ENCODE measurements at regions not wholly inside any gene's neighbourhood (a gene's known extent, or its start where the extent isn't known, plus 50 kb on each side); places are given as distances from the start of the nearest gene placed in this dataset.

DNA sequence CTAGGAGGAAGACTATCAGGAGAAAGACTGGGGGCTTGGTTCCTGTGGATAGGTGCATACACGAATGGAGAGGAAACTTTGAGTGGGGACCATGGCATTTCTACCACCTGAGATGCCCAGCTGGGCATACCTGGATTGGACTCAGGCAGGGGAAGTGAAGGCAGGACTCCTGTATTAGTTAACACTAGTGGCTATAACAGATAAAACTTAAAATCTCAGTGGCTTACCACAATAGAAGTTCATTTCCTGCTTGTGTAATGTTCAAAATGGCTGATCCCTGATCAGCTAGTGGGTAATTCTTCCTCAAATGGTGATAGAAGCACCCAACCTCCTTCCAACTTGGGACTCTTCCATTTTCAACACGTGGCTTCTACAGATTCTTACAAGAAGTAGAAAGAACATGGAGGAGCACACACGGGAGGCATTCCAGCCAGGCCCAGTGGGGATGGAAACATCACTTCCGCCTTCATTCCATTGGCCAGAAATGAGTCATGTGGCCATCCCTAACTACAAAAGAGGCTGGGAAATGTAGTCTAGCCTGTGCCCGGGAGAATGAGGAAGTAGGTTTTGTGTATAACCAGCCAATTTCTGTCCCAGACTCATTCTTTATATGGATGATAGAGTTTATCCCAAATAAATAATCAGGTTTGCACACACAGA lies 112.1 kb downstream of the UTP18 start:
- H3K9me3 Mint-ChIP-seq: no peaks in the 10 kb centered on the region
- peak overlapping the region; percentile 70 for H3K27ac Mint-ChIP-seq
- intact Hi-C loops (cut with micrococcal nuclease): loop anchor here (2.0 to 10.0 kb wide), 4 partner anchors 62 to 735 kb away; no protein-coding TSS in a partner anchor

DNA sequence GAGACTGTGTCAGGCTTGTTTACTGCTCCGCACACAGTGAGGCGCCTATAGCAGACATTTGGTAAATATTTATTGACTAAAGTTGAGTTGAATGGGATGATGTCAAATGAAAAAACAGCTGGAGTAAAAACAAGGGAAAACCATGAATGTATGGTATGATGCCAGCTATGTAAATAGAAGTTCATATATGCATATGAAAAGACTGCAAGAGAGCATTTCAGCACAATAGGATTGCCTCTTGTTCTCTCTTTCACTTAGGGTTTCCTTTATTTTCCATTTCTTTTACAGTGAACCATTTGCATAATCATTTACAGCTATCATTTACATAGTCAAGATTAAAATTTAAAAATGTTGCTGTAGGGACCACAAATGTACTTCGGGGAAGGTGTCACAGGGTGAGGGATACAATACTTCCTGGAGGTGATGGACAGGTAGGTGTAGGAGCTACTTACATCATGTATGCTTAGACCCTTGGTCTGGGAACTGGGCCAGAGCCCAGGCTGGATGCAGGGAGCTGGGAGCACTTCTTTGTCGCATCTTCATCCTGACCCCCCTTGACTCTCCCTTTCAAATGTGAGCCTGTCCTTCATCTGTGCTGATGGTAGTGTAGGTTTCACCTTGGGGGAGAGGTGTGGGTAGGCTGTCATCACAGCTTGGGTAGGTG lies 113.3 kb downstream of the UTP18 start:
- intact Hi-C loops (cut with micrococcal nuclease): loop anchor here (2.0 to 10.0 kb wide), 4 partner anchors 61 to 734 kb away; no protein-coding TSS in a partner anchor
- peaks cover 14% of the 10 kb centered on the region for H3K27me3 Mint-ChIP-seq
- no peak overlapping the region for H3K27ac Mint-ChIP-seq
- H3K9me3 Mint-ChIP-seq: no peaks in the 10 kb centered on the region
- H3K36me3 Mint-ChIP-seq (ENCODE audit: low read depth): peaks cover 7% of the 10 kb centered on the region
- peaks cover 47% of the 10 kb centered on the region for H3K4me1 Mint-ChIP-seq (ENCODE audit: low read depth)
- no peak overlapping the region for H3K4me3 Mint-ChIP-seq

More for the DNA sequence above, 112.1 kb downstream of the UTP18 start:
- Mint-ChIP-seq H3K4me1 (ENCODE audit: low read depth) (peaks cover 47% of the 10 kb centered on the region), H3K27me3 (peaks cover 13% of the 10 kb centered on the region), H3K4me3 (peak overlapping the region; percentile 13), H3K36me3 (ENCODE audit: low read depth) (peaks cover 7% of the 10 kb centered on the region)

DNA sequence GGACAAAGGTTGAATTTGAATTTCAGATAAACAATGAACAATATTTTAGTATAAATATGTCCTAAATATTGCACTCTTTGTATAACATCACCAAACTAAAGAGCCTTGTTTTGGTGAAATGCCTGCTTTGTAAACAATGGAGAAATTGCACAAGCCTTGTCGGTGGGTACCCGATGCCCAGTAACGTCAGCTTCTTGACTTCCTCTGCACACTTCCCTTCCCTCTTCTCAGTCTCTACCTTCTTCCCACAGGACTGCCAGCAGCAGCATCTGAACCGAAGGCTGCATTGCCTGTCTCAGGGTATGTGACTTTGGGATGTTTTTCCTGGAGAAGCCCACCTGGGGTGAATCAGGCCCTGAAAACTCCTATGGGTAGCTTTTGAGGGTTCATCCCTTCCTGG lies 113.9 kb downstream of the UTP18 start:
- intact Hi-C loops (cut with micrococcal nuclease): loop anchor here (5.0 to 10.0 kb wide), 3 partner anchors 61 to 733 kb away; no protein-coding TSS in a partner anchor
- H3K4me1 Mint-ChIP-seq (ENCODE audit: low read depth): peaks cover 47% of the 10 kb centered on the region

DNA sequence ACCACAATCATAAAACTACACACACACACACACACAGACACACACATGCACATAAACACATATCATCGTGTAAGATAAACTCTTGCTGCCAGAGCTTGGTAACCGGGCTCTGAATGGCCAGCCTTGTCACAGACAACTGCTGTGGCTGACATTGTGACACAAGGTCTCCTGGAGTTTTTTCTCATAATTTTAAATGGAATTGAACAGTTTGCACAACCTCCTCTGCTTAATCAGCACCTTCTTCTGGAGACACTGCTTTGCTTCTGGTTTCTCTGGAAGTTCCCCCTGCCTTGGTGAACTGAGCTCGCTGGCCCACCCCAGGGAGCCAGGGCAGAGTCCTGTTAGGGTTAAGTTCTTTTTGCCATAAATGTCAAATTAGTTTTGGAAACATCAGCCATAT lies 115.4 kb downstream of the UTP18 start:
- peaks cover 7% of the 10 kb centered on the region for H3K36me3 Mint-ChIP-seq (ENCODE audit: low read depth)
- H3K9me3 Mint-ChIP-seq: no peaks in the 10 kb centered on the region
- no peak overlapping the region for H3K4me3 Mint-ChIP-seq
- peaks cover 8% of the 10 kb centered on the region for H3K27me3 Mint-ChIP-seq
- H3K27ac Mint-ChIP-seq: peak overlapping the region; percentile 65
- intact Hi-C loops (cut with micrococcal nuclease): loop anchor here (10.0 kb wide), 2 partner anchors 59 to 389 kb away; no protein-coding TSS in a partner anchor
- H3K4me1 Mint-ChIP-seq (ENCODE audit: low read depth): peaks cover 47% of the 10 kb centered on the region

More for the DNA sequence above, 113.9 kb downstream of the UTP18 start:
- Mint-ChIP-seq H3K9me3 (no peaks in the 10 kb centered on the region), H3K4me3 (peak overlapping the region; percentile 69), H3K27me3 (peaks cover 14% of the 10 kb centered on the region), H3K27ac (peak overlapping the region; percentile 65), H3K36me3 (ENCODE audit: low read depth) (peaks cover 7% of the 10 kb centered on the region)

DNA sequence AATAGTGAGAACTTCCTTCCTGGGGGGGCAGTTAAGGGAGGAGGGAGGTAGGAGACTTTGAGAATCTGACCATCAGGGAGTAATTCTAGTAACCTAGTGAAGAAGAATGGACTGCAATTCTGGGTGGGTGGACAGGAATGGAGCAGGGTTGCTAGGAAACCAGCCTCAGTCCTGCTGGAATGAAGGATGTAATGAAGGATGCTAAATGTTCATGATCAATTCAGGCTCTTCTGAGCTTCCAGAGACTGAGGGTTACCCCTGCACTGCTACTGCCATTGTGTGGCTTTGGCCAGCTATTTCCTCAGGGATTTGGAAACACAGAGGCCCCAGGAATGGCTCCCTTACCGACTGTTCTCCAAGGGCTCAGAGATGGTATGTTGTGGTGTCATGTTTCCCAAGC lies 116.4 kb downstream of the UTP18 start:
- intact Hi-C loops (cut with micrococcal nuclease): loop anchor here (10.0 kb wide), 2 partner anchors 58 to 388 kb away; no protein-coding TSS in a partner anchor
- H3K9me3 Mint-ChIP-seq: no peaks in the 10 kb centered on the region
- peaks cover 8% of the 10 kb centered on the region for H3K27me3 Mint-ChIP-seq
- peak overlapping the region; percentile 65 for H3K27ac Mint-ChIP-seq
- peaks cover 45% of the 10 kb centered on the region for H3K4me1 Mint-ChIP-seq (ENCODE audit: low read depth)
- H3K4me3 Mint-ChIP-seq: no peak overlapping the region
- peaks cover 7% of the 10 kb centered on the region for H3K36me3 Mint-ChIP-seq (ENCODE audit: low read depth)

DNA sequence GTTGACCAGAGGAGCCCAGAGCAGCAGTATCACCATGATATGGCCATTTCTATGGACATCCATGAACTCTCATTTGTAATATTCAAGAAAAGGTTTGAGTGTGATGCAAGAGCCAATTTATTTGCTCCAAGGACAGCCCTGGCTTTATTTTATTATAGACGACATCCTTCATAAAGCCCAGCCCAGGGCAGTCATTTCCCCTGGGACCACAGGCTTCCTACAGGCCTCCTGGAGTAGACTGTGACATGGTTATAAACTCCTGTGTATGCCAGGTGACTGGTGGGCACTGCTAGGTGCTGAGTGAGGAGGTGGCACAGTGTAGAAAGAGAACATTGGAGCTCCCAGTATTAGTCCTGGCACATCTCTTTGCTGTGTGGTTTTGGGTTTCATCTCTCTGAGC lies 120.9 kb downstream of the UTP18 start:
- no peak overlapping the region for H3K4me3 Mint-ChIP-seq
- H3K36me3 Mint-ChIP-seq (ENCODE audit: low read depth): no peaks in the 10 kb centered on the region
- H3K27me3 Mint-ChIP-seq: peaks cover 8% of the 10 kb centered on the region
- H3K9me3 Mint-ChIP-seq: no peaks in the 10 kb centered on the region
- intact Hi-C loops (cut with micrococcal nuclease): no loop called here
- no peak overlapping the region for H3K27ac Mint-ChIP-seq
- peaks cover 6% of the 10 kb centered on the region for H3K4me1 Mint-ChIP-seq (ENCODE audit: low read depth)

DNA sequence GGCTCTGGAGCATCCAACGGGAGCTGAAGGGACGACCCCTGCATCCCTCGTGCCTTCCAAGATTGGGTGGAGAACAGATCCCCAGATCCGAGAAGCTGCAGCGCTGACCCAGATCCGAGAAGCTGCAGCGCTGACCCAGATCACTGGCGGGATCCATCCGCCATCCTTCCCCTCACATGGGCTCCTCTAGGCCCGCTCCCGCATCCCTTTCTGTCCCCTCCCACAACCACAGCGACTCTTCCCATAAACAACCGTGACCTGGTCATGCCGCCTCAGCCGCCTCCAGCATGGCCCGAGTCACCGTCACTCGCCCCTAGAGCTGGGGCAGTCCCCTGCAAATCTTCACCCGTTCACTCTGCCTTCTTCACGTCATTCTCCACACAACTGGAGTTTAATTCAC lies 124.9 kb downstream of the UTP18 start:
- Mint-ChIP-seq H3K36me3 (ENCODE audit: low read depth) (no peaks in the 10 kb centered on the region), H3K27me3 (peaks cover 15% of the 10 kb centered on the region), H3K27ac (no peak overlapping the region), H3K4me1 (ENCODE audit: low read depth) (no peaks in the 10 kb centered on the region), H3K4me3 (no peak overlapping the region), H3K9me3 (no peaks in the 10 kb centered on the region)
- intact Hi-C loops (cut with micrococcal nuclease): no loop called here

DNA sequence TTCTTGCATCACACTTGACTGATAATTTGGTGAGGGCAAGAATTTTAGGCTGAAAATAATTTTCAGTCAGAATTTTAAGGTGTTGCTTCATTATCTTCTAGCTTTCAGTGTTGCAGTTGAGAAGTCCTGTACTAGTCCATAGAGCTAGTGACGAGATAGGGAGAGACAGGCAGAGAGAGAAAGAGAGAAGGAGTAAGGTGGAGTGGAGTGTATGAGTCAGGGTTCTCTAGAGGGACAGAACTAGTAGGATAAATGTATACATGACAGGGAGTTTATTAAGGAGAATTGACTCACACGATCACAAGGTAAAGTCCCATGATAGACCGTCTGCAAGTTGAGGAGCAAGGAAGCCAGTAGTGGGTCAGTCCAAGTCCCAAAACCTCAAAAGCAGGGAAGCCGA lies 127.2 kb downstream of the UTP18 start:
- Mint-ChIP-seq H3K27ac (no peak overlapping the region), H3K4me1 (ENCODE audit: low read depth) (no peaks in the 10 kb centered on the region), H3K36me3 (ENCODE audit: low read depth) (no peaks in the 10 kb centered on the region), H3K4me3 (no peak overlapping the region), H3K9me3 (no peaks in the 10 kb centered on the region), H3K27me3 (peaks cover 21% of the 10 kb centered on the region)
- intact Hi-C loops (cut with micrococcal nuclease): no loop called here

DNA sequence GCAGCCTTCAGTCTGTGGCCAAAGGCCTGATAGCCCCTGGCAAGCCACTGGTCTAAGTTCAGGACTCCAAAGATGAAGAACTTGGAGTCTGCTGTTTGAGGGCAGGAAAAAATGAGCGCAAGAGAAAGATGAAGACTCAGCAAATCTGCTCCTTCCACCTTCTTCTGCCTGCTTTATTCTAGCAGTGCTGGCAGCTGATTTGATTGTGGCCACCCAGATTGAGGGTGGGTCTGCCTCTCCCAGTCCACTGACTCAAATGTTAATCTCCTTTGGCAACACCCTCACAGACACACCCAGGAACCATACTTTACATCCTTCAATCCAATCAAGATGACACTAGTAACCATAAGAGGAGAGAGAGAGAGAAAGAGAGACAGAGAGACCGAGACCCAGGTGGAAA lies 127.6 kb downstream of the UTP18 start:
- H3K36me3 Mint-ChIP-seq (ENCODE audit: low read depth): no peaks in the 10 kb centered on the region
- no peak overlapping the region for H3K27ac Mint-ChIP-seq
- intact Hi-C loops (cut with micrococcal nuclease): no loop called here
- no peaks in the 10 kb centered on the region for H3K4me1 Mint-ChIP-seq (ENCODE audit: low read depth)
- H3K9me3 Mint-ChIP-seq: no peaks in the 10 kb centered on the region
- H3K27me3 Mint-ChIP-seq: peaks cover 21% of the 10 kb centered on the region
- no peak overlapping the region for H3K4me3 Mint-ChIP-seq

DNA sequence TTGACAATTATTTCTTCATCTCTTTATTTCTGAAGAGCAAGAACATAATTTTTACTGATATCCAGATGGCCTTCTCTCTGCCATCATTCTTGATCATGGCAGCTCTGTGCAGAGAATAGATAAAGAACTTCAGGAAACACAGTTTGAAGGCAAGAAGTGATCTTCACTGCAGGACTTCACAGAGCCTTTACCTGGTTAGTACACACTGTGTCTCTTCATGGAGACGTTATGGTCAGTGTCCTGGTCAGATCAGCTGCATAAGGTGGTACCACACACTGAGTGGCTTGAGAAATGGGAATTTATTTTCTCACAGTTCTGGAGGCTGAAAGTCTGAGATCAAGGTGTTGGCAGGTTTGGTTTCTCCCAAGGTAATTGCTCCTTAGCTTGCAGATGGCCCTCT lies 129.5 kb downstream of the UTP18 start:
- Mint-ChIP-seq H3K27me3 (peaks cover 23% of the 10 kb centered on the region), H3K36me3 (ENCODE audit: low read depth) (no peaks in the 10 kb centered on the region)

DNA sequence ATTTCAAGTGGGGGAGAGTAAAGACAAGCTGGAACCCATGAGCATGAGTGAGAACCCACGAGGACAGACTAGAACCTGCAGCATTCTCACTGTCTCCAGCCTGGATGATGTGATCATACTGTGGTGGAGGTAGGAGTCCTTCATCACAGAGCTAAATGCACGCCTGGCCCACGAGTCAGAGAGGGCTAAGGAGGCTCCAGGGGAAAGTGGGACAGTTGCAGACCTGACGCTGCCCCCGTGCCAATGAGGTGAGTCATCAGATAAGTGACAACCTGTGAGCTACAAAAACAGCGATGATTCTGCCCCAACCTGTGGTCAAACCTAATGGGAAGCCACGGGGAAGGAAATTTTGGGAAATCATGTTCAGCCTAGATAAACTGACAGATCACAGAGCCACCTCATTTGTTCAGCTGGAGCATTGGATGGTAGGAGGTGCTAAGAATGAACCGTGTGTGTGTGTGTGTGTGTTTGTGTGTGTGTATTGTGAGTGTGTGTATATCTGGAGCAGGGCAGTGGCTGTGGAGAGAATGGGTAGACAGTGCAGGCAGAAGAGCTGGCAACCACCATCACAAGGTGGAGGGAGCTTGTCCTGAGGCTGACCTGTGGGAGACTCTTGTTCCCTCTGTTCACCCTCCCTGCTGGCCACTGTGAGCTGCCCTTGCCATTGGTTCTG lies 131.8 kb downstream of the UTP18 start:
- Mint-ChIP-seq H3K27ac (no peak overlapping the region), H3K27me3 (peaks cover 23% of the 10 kb centered on the region), H3K4me3 (no peak overlapping the region), H3K4me1 (ENCODE audit: low read depth) (no peaks in the 10 kb centered on the region), H3K9me3 (no peaks in the 10 kb centered on the region), H3K36me3 (ENCODE audit: low read depth) (no peaks in the 10 kb centered on the region)
- intact Hi-C loops (cut with micrococcal nuclease): no loop called here

More for the DNA sequence above, 129.5 kb downstream of the UTP18 start:
- Mint-ChIP-seq H3K4me1 (ENCODE audit: low read depth) (no peaks in the 10 kb centered on the region), H3K4me3 (no peak overlapping the region), H3K9me3 (no peaks in the 10 kb centered on the region), H3K27ac (no peak overlapping the region)
- intact Hi-C loops (cut with micrococcal nuclease): no loop called here

DNA sequence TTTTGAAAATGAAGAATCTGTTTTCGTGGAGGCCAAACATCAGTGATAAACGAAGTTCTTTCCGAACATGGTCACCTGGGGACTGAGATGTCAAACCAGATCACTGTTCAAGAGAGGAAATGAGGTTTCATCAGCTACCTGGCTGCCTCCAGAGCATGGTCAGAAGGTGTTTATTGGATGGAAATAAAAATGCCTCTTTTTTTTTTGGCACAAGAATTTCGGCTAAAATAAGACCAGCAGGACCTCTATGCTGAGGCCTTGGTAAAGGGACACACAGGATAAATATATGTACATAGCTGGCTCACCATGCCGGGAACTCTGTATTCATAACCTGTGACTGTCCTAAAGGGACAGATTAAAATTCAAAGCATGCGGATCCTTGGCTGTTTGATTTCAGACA lies 135.3 kb downstream of the UTP18 start:
- H3K27ac Mint-ChIP-seq: no peak overlapping the region
- H3K4me1 Mint-ChIP-seq (ENCODE audit: low read depth): no peaks in the 10 kb centered on the region
- H3K4me3 Mint-ChIP-seq: no peak overlapping the region
- H3K36me3 Mint-ChIP-seq (ENCODE audit: low read depth): no peaks in the 10 kb centered on the region
- peaks cover 8% of the 10 kb centered on the region for H3K27me3 Mint-ChIP-seq
- H3K9me3 Mint-ChIP-seq: no peaks in the 10 kb centered on the region
- intact Hi-C loops (cut with micrococcal nuclease): no loop called here

DNA sequence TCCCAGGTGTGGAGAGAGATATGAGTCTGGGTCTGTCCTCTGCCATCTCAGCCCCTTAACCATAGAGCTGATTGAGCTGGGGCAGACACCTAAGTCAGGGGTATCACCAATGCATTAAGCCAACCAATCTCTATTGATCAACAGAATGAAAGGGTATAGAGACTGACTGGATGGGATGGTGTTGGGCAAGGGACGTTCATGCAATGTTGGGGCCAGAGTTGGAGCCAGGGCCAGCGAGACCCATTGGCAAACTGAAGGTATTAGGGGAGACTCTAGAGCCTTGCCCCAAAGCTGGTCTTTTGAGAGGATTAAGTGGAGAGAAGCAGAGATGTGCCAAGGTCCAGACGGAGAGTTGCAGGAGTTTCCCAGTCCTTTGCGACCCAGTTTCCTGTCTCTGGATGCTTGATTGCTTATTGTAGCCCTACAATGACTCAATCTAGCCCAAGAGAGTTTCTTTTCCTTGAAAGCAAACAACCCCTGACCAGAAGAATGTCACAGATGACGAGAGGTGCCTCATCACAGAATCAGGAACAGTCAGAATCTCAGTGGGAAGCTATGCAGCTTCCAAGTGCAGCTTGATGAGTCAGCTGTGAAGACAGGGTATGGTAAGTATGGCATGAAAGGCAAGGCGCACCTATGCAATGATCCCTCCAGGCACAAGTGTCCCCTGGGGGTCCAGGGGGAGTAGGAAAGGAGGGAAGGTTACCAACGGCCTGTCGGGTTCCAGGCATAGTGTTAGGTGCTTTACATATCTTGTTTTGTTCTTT lies 137.2 kb downstream of the UTP18 start:
- intact Hi-C loops (cut with micrococcal nuclease): no loop called here
- Mint-ChIP-seq H3K9me3 (no peaks in the 10 kb centered on the region), H3K27ac (no peak overlapping the region)

More for the DNA sequence above, 137.2 kb downstream of the UTP18 start:
- Mint-ChIP-seq H3K27me3 (peaks cover 2% of the 10 kb centered on the region), H3K4me3 (no peak overlapping the region), H3K4me1 (ENCODE audit: low read depth) (no peaks in the 10 kb centered on the region), H3K36me3 (ENCODE audit: low read depth) (no peaks in the 10 kb centered on the region)

All from dendritic cell treated with granulocyte-macrophage colony-stimulating factor and Interleukin-4, amounts not matched to agents 40 ng/mL and 50 ng/mL, for 4 days (primary cell).